ENCODE measurements at regions not wholly inside any gene's neighbourhood (a gene's known extent, or its start where the extent isn't known, plus 50 kb on each side); places are given as distances from the start of the nearest gene placed in this dataset.
"Not testable (repeated sequence)": the region's sequence is repeated elsewhere in the genome, so short reads cannot be mapped to it uniquely, and the experiment has no call there.

DNA sequence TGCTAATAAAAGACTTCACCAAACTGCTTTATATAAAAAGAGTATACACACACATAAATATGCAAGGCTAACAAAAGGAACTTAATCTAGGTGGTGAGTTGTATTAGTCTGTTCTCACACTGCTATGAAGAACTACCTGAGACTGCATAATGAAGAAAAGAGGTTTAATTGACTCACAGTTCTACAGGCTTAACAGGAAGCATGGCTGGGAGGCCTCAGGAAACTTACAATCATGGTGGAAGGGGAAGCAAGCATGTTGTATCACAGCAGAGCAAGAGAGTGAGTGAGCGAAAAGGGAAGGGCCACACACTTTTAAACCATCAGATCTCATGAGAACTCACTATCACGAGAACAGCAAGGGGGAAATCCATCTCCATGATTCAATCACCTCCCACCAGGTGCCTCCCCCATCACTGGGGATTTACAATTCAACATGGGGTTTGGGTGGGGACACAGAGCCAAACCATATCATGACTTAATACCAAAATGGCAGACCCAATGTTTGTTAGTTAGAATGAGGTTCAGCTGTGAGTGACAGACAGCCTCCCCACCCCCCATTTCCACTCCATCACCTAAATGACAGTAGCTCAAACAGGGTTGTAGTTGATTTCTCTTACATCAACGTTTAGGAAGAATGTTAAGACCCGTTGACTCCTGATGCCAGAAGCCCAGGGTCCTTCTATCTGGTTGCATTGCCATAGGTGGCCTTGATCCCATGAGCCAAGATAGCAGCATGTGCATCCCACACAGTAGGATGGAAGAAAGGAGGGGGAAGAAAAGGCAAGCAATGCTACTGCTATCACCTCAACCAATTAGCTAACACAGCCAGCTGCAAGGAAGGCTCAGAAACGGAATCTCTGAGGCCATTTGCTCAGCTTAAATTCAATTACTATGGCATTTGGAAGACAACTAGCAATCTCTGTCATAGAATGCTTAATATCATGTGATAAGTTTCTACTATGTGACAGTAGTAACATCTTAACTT lies 77.0 kb downstream of the CCDC71L start:
- no peak for DNase-seq (ENCODE audit: low spot score)

DNA sequence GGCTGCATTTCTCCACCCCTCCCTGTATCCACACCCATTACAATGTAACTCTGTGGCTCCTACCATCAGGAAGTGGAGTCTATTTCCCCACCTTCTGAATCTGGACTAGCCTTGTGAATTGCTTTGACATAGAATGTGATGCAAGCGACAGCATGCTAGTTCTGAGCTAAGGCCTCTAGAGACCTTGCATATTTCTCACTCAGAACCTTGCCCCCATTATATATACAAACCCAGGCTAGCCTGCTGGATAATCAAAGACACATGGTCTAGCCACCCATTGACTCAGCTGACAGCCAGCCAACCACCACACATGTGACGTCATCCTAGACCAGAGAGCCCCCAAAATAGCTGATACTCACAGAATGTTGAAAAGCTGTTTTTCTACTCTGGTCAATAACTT lies 77.9 kb downstream of the CCDC71L start:
- no peak for DNase-seq (ENCODE audit: low spot score)

DNA sequence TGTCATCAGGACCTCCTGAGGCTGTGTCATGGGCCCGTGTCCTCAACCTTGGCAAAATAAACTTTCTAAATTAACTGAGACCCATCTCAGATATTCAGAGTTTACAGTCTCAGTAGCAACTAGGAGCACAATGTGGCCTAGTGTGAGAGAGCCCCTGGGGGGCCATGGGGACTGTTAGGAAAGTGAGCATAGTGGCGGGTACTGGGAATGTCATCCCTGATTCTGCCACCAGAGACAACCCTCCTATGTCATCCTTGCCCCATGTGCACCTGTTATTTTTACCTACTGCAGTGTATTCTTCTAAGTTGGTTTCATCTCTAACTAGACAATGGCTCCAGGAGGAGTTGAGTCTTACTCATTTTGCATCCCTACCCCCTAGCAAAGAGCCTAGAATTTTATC lies 78.6 kb downstream of the CCDC71L start:
- no peak for DNase-seq (ENCODE audit: low spot score)

DNA sequence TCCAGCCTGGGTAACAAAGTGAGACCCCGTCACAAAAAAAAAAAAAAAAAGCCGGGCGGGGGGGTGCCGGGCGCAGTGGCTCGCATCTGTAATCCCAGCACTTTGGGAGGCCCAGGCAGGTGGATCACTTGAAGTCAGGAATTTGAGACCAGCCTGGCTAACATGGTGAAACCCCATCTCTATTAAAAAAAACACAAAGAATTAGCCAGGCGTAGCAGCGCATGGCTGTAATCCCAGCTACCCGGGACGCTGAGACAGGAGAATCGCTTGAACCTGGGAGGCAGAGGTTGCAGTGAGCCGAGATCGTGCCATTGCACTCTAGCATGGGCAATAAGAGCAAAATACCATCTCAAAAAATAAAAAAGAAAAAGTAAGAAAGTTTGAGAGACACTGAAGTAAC lies 81.9 kb downstream of the CCDC71L start:
- not testable (repeated sequence) for DNase-seq (ENCODE audit: low spot score)

DNA sequence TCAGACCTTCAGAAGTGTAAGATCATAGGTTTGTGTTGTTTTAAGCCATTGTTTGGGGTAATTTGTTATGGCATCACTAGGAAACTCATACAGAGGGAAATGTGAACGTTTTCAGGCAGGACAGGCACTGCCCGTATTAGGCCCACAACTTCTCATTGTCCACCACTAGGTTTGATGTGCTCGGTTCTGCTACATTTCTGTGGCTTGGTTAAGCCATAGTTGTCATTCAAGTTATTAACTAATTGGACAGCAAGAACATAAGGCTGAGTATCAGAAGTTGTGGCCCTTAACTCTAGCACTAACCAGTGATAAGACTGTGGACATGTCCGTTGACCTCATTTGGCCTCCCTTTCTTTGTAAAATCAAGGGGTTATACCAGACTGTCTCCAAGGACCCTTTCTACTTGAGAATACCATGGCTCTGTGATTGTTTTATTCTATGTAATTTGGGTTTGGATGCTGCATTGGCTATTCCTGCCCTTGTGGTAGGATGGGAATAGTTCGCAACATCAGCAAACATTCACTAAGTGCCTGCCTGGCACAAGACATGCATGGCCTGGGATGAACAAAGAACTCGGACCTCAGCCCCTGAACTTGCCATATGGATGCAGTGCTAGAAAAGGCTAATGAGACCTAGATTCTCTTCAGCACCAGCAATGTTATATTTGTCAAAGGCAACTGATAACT lies 85.7 kb downstream of the CCDC71L start:
- no peak for DNase-seq (ENCODE audit: low spot score)

DNA sequence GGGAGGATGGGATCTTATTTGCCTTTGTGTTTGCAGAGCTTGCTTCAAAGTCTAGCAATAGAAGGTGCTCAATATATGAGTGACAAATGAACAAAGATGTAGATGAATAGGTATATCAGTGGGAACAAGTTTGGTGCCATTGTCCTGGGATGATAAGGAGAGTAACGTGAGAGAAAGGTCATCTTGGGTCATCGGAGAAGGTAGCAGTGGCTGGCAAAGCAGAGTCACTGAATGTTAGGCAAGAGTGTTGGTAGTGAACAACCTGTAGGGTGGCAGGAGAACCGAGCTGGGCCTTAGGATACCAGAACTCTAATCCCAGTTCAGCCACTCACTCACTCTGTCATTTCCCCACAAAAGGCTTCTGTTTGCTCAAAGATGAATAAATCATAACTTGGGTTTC lies 87.2 kb downstream of the CCDC71L start:
- DNase-seq (ENCODE audit: low spot score), result no peak

DNA sequence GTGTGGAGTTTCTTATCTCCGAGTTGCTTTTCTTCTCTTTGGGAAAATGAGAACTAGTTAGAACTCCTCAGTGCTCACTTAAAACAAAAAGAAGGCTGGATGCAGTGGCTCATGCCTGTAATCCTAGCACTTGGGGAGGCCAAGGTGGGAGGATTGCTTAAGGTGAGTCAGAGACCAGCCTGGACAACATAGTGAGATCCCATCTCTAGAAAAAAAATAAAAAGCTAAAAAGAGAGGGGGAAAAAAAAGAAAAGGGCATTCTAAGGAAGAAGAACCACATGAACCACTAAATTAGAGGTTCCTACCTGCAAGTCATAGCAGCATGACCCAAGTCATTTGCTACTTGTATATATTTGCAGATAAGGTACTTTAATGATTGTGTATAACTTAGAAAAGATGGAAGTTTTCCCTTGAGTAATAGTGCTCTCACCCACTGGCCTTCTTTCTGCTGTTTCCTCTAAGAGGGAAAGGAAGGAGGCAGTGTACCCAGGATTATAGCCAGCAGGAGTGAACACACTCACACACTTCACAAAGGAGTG lies 87.8 kb downstream of the CCDC71L start:
- no peak for DNase-seq (ENCODE audit: low spot score)

DNA sequence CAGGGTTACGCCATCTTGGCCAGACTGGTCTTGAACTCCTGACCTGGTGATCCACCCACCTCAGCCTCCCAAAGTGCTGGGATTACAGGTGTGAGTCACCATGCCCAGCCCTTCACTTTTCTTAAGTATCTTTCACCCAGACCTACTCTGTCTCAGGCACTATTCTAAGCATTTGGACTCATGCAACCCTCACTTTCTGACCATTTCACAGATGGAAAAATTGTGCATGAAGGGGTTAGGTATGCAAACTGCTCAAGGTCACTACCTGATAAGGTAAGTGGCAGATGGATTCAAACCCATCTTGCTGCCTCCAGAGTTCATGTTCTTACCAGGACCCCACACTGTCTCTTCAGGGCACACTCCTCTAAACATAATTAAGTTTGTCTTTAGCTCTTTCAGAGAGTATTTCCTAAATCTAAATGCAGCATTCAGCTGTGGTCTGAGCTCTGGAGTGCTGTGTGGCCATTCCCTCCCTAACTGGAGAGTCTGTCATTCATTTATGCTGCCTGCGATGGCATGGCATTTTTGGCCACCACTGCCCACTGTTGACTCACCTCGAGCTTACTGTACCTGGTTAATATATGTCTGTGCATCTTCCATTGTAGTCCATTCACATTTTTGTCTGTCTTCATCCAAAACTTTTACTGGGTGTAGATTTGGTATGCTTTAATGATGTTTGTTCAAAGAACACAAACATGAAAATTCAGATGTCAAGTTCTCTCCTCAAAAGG lies 88.4 kb downstream of the CCDC71L start:
- no peak for DNase-seq (ENCODE audit: low spot score)

DNA sequence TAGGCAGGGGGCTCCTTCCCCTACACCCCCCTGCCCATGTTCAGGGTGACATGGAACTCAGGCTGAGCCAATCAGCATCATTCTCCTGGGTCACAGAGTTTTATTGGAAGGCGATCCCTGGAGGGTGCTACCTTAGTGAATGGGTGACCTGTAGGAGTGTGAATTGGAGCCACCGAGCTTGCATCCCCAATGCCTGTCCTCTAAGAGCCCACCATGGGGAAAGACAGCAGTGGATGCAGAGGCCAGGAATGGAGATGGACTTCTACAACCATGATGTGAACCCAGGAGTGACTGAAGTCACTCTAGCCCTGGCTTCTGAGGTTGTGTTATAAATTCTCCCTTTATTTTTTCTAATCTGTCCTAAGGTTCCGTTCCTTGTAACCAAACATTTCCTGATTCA lies 89.4 kb downstream of the CCDC71L start:
- DNase-seq (ENCODE audit: low spot score), result no peak

DNA sequence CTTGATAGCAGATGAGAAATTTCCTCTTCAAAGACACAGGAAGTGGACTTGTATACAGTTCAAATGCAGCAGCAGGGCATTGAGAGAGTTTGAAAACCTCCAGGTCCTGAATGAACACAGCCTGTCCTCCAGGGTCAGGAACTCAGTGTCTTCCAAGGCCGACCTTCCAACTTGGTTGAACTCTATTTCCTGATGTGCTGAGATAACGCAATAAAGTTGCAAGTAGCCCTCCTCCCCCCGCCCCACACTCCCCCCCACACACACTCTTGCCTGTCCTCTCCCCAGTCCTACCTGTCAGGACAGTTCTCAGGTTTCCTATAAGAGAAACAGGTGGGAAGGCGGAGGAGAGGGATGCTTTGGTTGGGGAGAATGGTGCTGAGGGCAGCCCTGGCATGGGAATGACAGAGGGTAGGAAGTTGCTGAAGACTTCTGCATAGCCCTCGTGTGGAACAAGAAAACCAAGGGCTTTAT lies 90.0 kb downstream of the CCDC71L start:
- DNase-seq (ENCODE audit: low spot score), result no peak

DNA sequence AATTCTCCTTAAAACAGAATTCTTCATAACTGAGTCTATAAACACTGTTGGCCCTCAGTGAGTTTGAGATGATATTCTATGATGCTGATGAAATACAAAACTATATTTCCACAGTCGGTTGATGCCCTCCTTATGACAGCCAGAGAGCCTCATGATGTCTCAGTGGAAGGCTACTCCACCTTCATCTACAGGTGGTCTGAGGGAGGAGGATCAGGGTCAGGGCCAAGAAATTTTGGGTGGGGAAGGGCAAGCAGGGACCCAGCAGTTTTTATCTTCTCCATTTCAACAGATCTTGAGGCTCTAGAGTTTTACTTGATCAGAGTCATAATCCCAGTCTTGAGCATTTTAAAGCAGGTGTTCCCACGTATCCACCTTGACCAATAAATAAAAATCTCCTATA lies 90.8 kb downstream of the CCDC71L start:
- no peak for DNase-seq (ENCODE audit: low spot score)

DNA sequence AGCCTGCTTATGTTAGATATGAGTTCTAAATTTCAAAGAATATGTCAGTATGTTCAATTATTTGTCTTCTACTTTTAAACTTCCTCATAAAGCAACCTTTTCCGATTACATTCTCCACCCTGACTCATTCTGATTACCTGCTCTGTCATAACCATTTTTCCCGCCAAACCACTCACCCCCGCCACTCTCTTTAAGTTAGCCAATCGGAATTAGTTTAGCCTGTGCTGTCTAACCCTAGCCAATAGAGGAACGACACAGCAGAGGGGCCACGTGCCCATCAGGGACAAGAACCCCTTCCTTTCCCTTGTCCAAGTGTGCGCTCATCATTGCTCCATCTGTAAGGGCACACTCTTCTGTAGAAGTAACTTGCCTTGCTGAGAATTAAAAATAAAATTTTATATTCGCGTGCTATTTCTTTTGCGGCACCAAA lies 91.4 kb downstream of the CCDC71L start:
- DNase-seq (ENCODE audit: low spot score), result no peak

DNA sequence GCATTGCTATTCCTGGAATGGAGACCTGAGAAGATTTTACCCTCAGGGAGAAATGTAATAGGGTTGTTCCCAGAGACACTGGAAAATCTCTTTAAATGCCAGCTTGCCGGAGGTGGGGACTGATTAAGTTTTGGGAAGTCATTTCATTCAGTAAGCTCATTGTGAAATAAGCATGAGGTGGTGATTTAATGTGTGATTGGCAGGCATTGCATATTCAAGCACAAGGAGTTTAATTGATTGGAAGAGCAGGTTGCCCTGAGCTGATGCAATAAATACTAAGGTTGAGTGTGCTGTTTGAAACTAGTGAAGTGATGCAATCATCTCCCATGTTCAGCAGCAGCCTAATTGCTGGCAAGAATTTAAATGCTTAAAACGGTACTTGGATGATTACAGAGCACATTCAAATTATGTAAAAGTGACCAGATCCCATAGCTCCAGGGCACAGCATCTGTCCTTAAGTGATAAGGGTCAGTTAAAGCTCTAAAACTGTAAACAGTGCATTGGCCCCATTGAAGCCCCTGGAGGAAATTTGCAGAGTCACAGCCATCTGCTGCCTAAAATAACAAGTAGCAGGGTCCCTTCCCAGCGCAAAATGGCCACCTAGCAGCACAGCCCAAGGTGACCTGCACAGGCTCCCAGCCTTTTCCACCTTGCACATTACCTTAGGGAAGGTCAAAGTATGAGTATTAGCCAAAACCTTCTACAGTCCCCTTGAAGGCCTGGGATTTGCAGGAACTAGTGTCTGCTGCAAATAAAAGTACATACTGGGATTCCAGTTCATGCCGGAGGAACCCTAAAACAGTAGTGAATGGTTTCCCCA lies 92.1 kb downstream of the CCDC71L start:
- DNase-seq (ENCODE audit: low spot score), result peak; percentile 87

DNA sequence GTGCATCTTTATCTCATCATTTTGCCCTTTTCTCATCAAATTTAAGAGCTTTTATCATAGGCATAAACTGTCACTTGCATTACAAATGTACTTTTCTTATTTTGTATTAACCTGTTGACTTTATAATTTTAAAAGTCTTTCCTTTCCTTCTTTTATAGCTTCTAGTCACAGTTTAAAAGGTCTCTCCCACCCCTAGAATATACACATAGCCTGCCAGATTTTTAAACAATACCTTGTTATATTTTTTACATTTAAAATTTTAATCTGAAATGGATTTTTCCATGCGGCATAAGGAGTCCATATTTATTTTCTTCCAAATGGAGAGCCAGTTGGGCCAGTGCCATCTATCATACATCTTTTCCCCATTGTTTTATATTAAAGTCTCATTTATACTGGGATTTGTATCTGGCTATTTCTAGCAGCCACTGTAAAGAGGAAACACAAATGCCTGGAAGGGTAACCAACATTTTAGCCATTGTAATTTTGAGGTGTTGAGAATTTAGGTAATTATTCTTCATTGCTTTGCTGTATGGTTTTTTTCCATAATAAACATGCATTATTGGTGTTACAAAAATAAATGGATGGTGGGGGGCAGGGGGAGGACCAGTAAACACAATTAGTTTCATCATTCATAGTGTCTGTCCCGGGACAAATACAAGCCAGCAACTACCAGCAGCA lies 92.8 kb downstream of the CCDC71L start:
- DNase-seq (ENCODE audit: low spot score), result peak; percentile 11

DNA sequence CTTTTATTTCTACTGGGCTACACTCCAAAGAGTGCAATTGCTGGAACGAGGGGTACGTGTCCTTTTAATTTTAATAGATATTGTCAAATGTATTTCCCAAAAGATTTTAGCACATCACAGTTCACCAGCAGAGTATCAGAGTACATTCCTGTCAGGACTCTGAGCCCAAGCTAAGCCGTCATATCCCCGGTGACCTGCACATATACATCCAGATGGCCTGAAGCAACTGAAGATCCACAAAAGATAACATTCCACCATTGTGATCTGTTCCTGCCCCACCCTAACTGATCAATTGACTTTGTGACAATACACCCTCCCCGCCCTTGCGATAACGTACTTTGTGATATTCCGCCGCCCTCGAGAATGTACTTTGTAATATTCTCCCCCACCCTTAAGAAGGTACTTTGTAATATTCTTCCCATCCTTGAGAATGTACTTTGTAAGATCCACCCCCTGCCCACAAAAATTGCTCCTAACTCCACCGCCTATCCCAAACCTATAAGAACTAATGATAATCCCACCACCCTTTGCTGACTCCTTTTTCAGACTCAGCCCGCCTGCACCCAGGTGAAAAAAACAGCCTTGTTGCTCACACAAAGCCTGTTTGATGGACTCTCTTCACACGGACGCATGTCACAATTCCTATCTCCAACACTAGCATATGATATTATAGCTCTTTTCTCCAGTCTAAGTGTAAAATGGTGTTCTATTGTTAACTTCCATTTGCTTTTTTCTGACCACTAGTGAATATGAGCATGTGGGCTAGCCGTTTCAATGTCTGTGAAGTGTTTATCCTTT lies 93.6 kb downstream of the CCDC71L start:
- not testable (repeated sequence) for DNase-seq (ENCODE audit: low spot score)

DNA sequence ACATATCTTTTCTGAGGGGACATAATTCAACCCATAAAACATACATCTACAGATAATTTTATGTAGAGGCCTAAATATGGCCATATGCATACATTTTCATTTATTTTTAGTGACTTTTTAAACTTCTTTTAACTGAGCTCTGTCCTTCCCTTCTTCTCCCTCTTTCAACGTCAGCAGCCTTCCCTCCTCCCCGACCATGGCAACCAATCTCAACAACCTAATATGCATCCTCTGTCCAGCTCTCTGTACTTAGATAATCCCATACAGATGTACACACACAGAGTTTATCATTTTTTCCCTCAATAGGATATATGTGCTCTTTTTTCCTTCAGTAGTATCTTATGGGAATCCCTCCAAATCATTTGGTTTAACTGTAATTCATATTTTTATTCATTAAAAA lies 94.3 kb downstream of the CCDC71L start:
- DNase-seq (ENCODE audit: low spot score), result no peak

DNA sequence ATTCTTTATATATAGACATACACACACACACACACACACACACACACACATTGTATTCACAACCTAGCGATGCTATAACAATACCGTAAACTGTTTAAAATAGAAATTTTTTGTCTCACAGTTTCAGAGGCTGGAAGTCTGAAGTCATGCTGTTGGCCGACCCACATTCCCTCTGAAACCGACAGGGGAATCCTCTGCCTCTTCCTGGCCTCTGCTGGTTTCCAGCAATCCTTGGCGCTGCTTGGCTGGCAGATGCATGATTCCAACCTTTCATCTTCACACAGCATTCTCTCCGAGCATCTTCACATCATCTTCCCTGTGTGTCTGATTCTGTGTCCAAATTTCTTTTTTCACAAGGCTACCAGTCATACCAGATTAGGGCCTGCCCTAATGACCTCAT lies 94.8 kb downstream of the CCDC71L start:
- DNase-seq (ENCODE audit: low spot score), result no peak

DNA sequence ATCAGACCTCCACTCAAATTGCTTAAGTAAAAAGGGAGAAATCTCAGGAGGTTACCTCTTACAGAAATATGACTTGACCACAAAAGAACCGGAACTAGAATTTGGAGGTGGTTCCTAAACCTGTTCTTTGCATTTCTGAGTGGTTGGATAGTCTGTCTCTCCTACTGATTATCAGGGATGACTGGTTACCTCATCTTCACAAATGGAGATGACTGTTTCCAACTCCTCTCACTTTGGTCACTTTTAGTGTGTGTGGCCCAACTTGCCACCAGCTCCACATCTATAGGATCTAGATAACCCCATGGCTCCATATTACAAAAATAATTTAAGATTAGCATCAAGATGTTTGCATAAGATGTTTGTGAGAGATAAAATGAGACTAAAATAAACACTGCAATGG lies 95.5 kb downstream of the CCDC71L start:
- no peak for DNase-seq (ENCODE audit: low spot score)

DNA sequence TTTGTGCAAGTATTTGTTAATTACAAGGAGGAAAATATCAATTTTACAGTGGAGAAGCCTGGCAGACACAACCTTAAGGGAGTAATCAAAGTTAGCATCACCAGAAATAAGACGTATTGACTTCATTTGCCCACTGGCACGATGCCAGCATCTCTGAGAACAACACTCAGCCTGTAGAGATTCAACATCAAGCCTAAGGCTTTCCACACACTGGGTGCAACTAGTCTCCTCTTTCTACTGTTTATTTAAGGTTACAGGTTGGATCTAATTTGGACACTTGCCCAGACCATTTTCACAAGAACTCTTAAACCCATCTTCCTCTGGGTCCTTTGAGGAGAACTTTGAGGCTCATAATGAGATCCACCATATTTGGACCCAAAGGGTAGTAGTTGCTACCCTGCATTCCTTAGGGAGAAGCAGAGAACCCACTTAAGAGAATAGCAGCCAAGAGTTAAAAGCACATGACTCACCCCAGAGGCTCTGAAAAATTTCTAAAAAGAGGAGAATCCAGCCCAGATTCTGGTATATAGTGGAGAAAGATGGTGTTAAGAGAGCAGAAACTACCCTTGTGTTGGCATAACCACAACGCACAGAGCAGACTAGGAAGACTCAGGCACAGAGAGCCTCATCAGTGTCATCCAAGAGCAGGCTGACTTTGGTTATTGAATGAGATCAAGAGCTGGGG lies 97.3 kb downstream of the CCDC71L start:
- peak; percentile 27 for DNase-seq (ENCODE audit: low spot score)
